Activated naive CD4-positive, alpha-beta T cell treated with anti-CD3 and anti-CD28 coated beads, Interleukin-2, amount 50 U/mL, for 24 hours (primary cell): ENCODE measurements at regions not wholly inside any gene's neighbourhood (a gene's known extent, or its start where the extent isn't known, plus 50 kb on each side); places are given as distances from the start of the nearest gene placed in this dataset.

Experiments
- H3K27ac Mint-ChIP-seq: one replicate; pipeline ENCODE4 v1.8.0; 2021; ENCODE audit warnings: mild to moderate bottlenecking, mixed read lengths
- H3K27me3 Mint-ChIP-seq: one replicate; pipeline ENCODE4 v1.8.0; 2021; ENCODE audit warnings: mixed read lengths
- H3K36me3 Mint-ChIP-seq: one replicate; pipeline ENCODE4 v1.8.0; 2021; ENCODE audit warnings: mixed read lengths
- H3K4me1 Mint-ChIP-seq: one replicate; pipeline ENCODE4 v1.8.0; 2021; ENCODE audit warnings: mixed read lengths
- H3K4me3 Mint-ChIP-seq: one replicate; pipeline ENCODE4 v1.8.0; 2021; ENCODE audit warnings: mild to moderate bottlenecking, mixed read lengths
- H3K9me3 Mint-ChIP-seq: one replicate; pipeline ENCODE4 v1.8.0; 2021; ENCODE audit warnings: mixed read lengths

- Mint-ChIP-seq H3K4me3 (peak overlapping the region; percentile 66), H3K4me1 (peaks cover 82% of the 10 kb centered on the region), H3K9me3 (peaks cover 6% of the 10 kb centered on the region), H3K36me3 (peaks cover 12% of the 10 kb centered on the region), H3K27ac (peak overlapping the region; percentile 95), H3K27me3 (no peaks in the 10 kb centered on the region)
Measured at GRCh38 chr14:98162856-98163805, 1108.9 kb downstream of the BCL11B start.

- Mint-ChIP-seq H3K36me3 (peaks cover 12% of the 10 kb centered on the region), H3K9me3 (peaks cover 6% of the 10 kb centered on the region), H3K27ac (no peak overlapping the region), H3K4me1 (peaks cover 85% of the 10 kb centered on the region), H3K27me3 (no peaks in the 10 kb centered on the region), H3K4me3 (no peak overlapping the region)
Measured at GRCh38 chr14:98163873-98164272, 1108.1 kb downstream of the BCL11B start.

GRCh38 chr14:98165976-98166375 lies 1106.0 kb downstream of the BCL11B start:
- Mint-ChIP-seq H3K9me3 (peaks cover 6% of the 10 kb centered on the region), H3K4me1 (peaks cover 89% of the 10 kb centered on the region), H3K4me3 (no peak overlapping the region), H3K27me3 (no peaks in the 10 kb centered on the region), H3K27ac (peak overlapping the region; percentile 90), H3K36me3 (peaks cover 12% of the 10 kb centered on the region)

GRCh38 chr14:98167275-98167674 lies 1104.7 kb downstream of the BCL11B start:
- Mint-ChIP-seq H3K9me3 (peaks cover 6% of the 10 kb centered on the region), H3K27me3 (no peaks in the 10 kb centered on the region), H3K4me1 (peaks cover 98% of the 10 kb centered on the region), H3K27ac (peak overlapping the region; percentile 94), H3K36me3 (peaks cover 10% of the 10 kb centered on the region), H3K4me3 (peak overlapping the region; percentile 65)

- Mint-ChIP-seq H3K9me3 (peaks cover 6% of the 10 kb centered on the region), H3K36me3 (peaks cover 8% of the 10 kb centered on the region), H3K4me3 (peak overlapping the region; percentile 65), H3K4me1 (peaks cover 100% of the 10 kb centered on the region), H3K27me3 (no peaks in the 10 kb centered on the region), H3K27ac (peak overlapping the region; percentile 94)
Measured at GRCh38 chr14:98167705-98168104, 1104.3 kb downstream of the BCL11B start.

- Mint-ChIP-seq H3K4me1 (peaks cover 100% of the 10 kb centered on the region), H3K27ac (peak overlapping the region; percentile 94), H3K36me3 (peaks cover 3% of the 10 kb centered on the region), H3K9me3 (peaks cover 6% of the 10 kb centered on the region), H3K27me3 (no peaks in the 10 kb centered on the region), H3K4me3 (peak overlapping the region; percentile 24)
Measured at GRCh38 chr14:98168211-98168985, 1103.6 kb downstream of the BCL11B start.

GRCh38 chr14:98169170-98169587 lies 1102.8 kb downstream of the BCL11B start:
- Mint-ChIP-seq H3K27me3 (no peaks in the 10 kb centered on the region), H3K4me1 (peaks cover 100% of the 10 kb centered on the region), H3K36me3 (peaks cover 2% of the 10 kb centered on the region), H3K27ac (peak overlapping the region; percentile 94), H3K9me3 (peaks cover 6% of the 10 kb centered on the region), H3K4me3 (peak overlapping the region; percentile 24)

GRCh38 chr14:98170575-98170974 lies 1101.4 kb downstream of the BCL11B start:
- Mint-ChIP-seq H3K36me3 (peaks cover 2% of the 10 kb centered on the region), H3K9me3 (peaks cover 6% of the 10 kb centered on the region), H3K4me3 (peak overlapping the region; percentile 2), H3K4me1 (peaks cover 100% of the 10 kb centered on the region), H3K27me3 (no peaks in the 10 kb centered on the region), H3K27ac (peak overlapping the region; percentile 98)

GRCh38 chr14:98171654-98172053 lies 1100.3 kb downstream of the BCL11B start:
- Mint-ChIP-seq H3K9me3 (no peaks in the 10 kb centered on the region), H3K4me3 (peak overlapping the region; percentile 13), H3K36me3 (no peaks in the 10 kb centered on the region), H3K27ac (peak overlapping the region; percentile 98), H3K4me1 (peaks cover 100% of the 10 kb centered on the region), H3K27me3 (no peaks in the 10 kb centered on the region)

GRCh38 chr14:98172243-98172778 lies 1099.7 kb downstream of the BCL11B start:
- Mint-ChIP-seq H3K9me3 (no peaks in the 10 kb centered on the region), H3K36me3 (no peaks in the 10 kb centered on the region), H3K4me3 (peak overlapping the region; percentile 77), H3K27ac (peak overlapping the region; percentile 98), H3K4me1 (peaks cover 100% of the 10 kb centered on the region), H3K27me3 (no peaks in the 10 kb centered on the region)

- H3K27me3 Mint-ChIP-seq = no peaks in the 10 kb centered on the region
- H3K4me3 Mint-ChIP-seq = peak overlapping the region; percentile 77
- no peaks in the 10 kb centered on the region for H3K9me3 Mint-ChIP-seq
- peak overlapping the region; percentile 98 for H3K27ac Mint-ChIP-seq
- H3K36me3 Mint-ChIP-seq = no peaks in the 10 kb centered on the region
- peaks cover 100% of the 10 kb centered on the region for H3K4me1 Mint-ChIP-seq
Measured at GRCh38 chr14:98173305-98173704, 1098.7 kb downstream of the BCL11B start.

GRCh38 chr14:98174041-98174440 lies 1098.0 kb downstream of the BCL11B start:
- Mint-ChIP-seq H3K27me3 (no peaks in the 10 kb centered on the region), H3K27ac (peak overlapping the region; percentile 98), H3K4me1 (peaks cover 97% of the 10 kb centered on the region), H3K4me3 (peak overlapping the region; percentile 77), H3K36me3 (peaks cover 2% of the 10 kb centered on the region), H3K9me3 (no peaks in the 10 kb centered on the region)

GRCh38 chr14:98175436-98175835 lies 1096.6 kb downstream of the BCL11B start:
- H3K36me3 Mint-ChIP-seq = peaks cover 2% of the 10 kb centered on the region
- H3K4me3 Mint-ChIP-seq = peak overlapping the region; percentile 75
- no peaks in the 10 kb centered on the region for H3K27me3 Mint-ChIP-seq
- no peaks in the 10 kb centered on the region for H3K9me3 Mint-ChIP-seq
- H3K4me1 Mint-ChIP-seq = peaks cover 96% of the 10 kb centered on the region
- peak overlapping the region; percentile 98 for H3K27ac Mint-ChIP-seq

GRCh38 chr14:98175881-98176280 lies 1096.1 kb downstream of the BCL11B start:
- H3K27me3 Mint-ChIP-seq = no peaks in the 10 kb centered on the region
- peak overlapping the region; percentile 98 for H3K27ac Mint-ChIP-seq
- peaks cover 2% of the 10 kb centered on the region for H3K36me3 Mint-ChIP-seq
- peak overlapping the region; percentile 75 for H3K4me3 Mint-ChIP-seq
- H3K4me1 Mint-ChIP-seq = peaks cover 95% of the 10 kb centered on the region
- H3K9me3 Mint-ChIP-seq = no peaks in the 10 kb centered on the region

GRCh38 chr14:98176892-98177291 lies 1095.1 kb downstream of the BCL11B start:
- peaks cover 2% of the 10 kb centered on the region for H3K36me3 Mint-ChIP-seq
- H3K27me3 Mint-ChIP-seq = no peaks in the 10 kb centered on the region
- H3K4me1 Mint-ChIP-seq = peaks cover 95% of the 10 kb centered on the region
- peak overlapping the region; percentile 98 for H3K27ac Mint-ChIP-seq
- no peaks in the 10 kb centered on the region for H3K9me3 Mint-ChIP-seq
- H3K4me3 Mint-ChIP-seq = peak overlapping the region; percentile 82
